ENCODE measurements at regions not wholly inside any gene's neighbourhood (a gene's known extent, or its start where the extent isn't known, plus 50 kb on each side); places are given as distances from the start of the nearest gene placed in this dataset.

DNA sequence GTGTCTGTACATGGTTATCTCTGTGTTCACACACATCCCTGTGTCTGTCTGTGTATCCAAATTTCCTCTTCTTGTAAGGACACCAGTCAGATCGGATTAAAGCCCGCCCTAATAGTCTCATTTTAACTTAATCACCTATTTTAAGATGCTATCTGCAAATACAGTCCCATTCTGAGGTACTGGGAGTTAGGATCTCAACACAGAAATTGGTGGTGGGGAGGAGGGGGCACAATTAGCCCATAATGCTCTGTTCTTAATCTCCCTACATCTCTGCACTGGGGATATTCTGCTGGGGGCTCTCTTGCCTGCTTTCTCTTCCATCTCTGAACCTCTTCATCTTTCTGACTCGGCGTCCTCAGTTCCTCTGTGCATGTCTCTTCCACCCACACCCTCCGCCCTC, 320.7 kb downstream of the CDC5L start:
- Histone ChIP-seq H2AFZ (no peak overlapping the region), H3K79me2 (no peaks in the 10 kb centered on the region), H3K9ac (no peak overlapping the region), H3K4me1 (no peaks in the 10 kb centered on the region), H3K36me3 (ENCODE audit: control insufficient read depth, insufficient read depth, low read length) (no peaks in the 10 kb centered on the region), H3K27ac (no peak overlapping the region), H3K27me3 (ENCODE audit: control insufficient read depth, insufficient read depth, low read length) (no peaks in the 10 kb centered on the region), H3K4me3 (ENCODE audit: low read depth, low read length) (no peak overlapping the region), H3K9me3 (ENCODE audit: control insufficient read depth, low read length) (no peaks in the 10 kb centered on the region), H3K4me2 (ENCODE audit: low read length) (no peak overlapping the region)
- TF ChIP-seq, protein P1, sequence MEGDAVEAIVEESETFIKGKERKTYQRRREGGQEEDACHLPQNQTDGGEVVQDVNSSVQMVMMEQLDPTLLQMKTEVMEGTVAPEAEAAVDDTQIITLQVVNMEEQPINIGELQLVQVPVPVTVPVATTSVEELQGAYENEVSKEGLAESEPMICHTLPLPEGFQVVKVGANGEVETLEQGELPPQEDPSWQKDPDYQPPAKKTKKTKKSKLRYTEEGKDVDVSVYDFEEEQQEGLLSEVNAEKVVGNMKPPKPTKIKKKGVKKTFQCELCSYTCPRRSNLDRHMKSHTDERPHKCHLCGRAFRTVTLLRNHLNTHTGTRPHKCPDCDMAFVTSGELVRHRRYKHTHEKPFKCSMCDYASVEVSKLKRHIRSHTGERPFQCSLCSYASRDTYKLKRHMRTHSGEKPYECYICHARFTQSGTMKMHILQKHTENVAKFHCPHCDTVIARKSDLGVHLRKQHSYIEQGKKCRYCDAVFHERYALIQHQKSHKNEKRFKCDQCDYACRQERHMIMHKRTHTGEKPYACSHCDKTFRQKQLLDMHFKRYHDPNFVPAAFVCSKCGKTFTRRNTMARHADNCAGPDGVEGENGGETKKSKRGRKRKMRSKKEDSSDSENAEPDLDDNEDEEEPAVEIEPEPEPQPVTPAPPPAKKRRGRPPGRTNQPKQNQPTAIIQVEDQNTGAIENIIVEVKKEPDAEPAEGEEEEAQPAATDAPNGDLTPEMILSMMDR (IDR thresholded peaks at IDR 0.05) = no peak

DNA sequence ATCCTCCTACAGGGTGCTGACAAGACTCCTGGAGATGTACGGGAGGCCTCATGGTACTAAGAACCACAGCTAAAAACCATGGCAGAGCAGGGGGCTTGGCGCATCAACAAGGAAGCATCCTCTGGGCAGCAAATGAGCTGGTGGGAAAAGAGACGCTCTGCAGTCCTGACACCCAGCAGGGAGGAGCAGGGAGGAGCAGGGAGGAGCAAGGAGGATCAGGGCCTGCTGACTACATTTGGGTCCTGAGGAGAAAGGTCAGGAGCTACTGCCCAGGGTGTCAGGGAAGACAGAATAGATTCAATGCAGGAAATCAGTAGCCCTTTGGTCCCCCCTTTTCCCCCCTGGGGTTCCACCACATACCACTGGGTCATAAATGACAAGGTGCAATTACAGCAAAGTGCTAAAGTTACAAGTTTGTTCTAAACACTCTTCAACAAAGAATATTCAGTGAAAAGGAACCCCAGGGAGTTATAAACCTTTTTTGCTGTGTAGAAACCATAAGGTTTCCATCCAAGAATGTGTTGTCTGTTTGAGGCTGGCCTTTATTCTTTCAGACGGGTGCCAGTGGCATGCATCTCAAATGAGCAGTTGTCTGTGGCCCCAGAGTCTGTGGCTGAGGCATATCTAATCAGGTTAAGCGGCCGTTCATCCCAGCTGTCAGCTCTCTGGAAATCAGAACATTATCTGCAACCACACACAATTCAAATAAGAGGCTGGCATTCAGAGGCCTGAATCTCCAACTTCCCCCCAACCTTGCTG, 325.0 kb downstream of the CDC5L start:
- no peaks in the 10 kb centered on the region for H3K79me2 ChIP-seq
- no peaks in the 10 kb centered on the region for H3K9me3 ChIP-seq (ENCODE audit: control insufficient read depth, low read length)

DNA sequence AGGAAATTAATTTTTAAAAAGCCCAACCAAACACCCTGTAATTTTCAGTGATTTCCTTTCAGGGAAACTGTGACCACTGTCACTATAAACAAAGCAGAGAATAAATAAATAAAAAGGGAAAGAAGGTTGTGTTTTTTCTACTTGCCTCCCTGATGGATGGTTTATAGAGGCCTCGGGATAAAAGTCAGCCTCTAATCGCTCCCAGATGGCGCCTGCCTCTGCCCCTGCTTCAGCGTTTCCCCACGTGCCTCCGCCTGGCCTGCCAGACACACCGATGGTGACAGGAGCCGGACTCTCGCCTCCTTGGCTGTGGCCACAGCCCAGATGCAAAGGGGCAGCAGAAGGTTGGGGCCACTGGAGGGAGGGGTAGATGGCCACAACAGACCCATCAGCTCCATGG, 327.7 kb downstream of the CDC5L start:
- TF ChIP-seq, protein P1 (IDR thresholded peaks at IDR 0.05) = no peak
- Histone ChIP-seq H3K4me3 (ENCODE audit: low read depth, low read length) (no peak overlapping the region), H3K27ac (no peak overlapping the region), H3K36me3 (ENCODE audit: control insufficient read depth, insufficient read depth, low read length) (no peaks in the 10 kb centered on the region), H3K9ac (no peak overlapping the region), H3K4me1 (no peaks in the 10 kb centered on the region), H3K79me2 (no peaks in the 10 kb centered on the region), H2AFZ (no peak overlapping the region), H3K4me2 (ENCODE audit: low read length) (no peak overlapping the region), H3K27me3 (ENCODE audit: control insufficient read depth, insufficient read depth, low read length) (no peaks in the 10 kb centered on the region), H3K9me3 (ENCODE audit: control insufficient read depth, low read length) (no peaks in the 10 kb centered on the region)

More for the DNA sequence above, 325.0 kb downstream of the CDC5L start:
- no peak overlapping the region for H3K9ac ChIP-seq
- no peaks in the 10 kb centered on the region for H3K4me1 ChIP-seq
- no peaks in the 10 kb centered on the region for H3K27me3 ChIP-seq (ENCODE audit: control insufficient read depth, insufficient read depth, low read length)
- no peak overlapping the region for H2AFZ ChIP-seq
- H3K36me3 ChIP-seq (ENCODE audit: control insufficient read depth, insufficient read depth, low read length) = no peaks in the 10 kb centered on the region
- H3K27ac ChIP-seq = no peak overlapping the region
- H3K4me2 ChIP-seq (ENCODE audit: low read length) = no peak overlapping the region
- no peak overlapping the region for H3K4me3 ChIP-seq (ENCODE audit: low read depth, low read length)
- TF ChIP-seq, protein P1 (IDR thresholded peaks at IDR 0.05) = no peak

DNA sequence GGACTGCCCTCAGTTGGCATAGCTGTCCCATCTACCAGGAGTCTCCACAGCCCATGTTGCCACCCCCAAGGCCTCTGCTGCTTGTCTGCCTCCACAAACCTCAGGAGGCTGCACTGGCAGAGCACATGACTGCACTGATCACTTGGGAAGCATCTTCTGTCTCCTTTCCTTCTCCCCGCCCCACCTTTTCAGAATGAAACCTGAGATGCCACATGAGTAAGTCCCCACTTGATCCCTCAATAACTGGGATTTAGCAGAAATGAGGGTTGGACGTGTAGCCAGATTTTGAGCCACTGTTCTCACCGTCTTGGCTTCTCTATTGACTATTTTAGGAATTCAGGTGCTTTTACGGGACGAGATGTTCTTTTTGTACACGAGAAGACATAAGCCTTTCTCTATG, 328.4 kb downstream of the CDC5L start:
- H3K4me3 ChIP-seq (ENCODE audit: low read depth, low read length) = no peak overlapping the region
- no peaks in the 10 kb centered on the region for H3K27me3 ChIP-seq (ENCODE audit: control insufficient read depth, insufficient read depth, low read length)
- no peak overlapping the region for H2AFZ ChIP-seq
- no peaks in the 10 kb centered on the region for H3K36me3 ChIP-seq (ENCODE audit: control insufficient read depth, insufficient read depth, low read length)
- no peaks in the 10 kb centered on the region for H3K9me3 ChIP-seq (ENCODE audit: control insufficient read depth, low read length)
- H3K9ac ChIP-seq = no peak overlapping the region
- H3K4me2 ChIP-seq (ENCODE audit: low read length) = no peak overlapping the region
- TF ChIP-seq, protein P1 (IDR thresholded peaks at IDR 0.05) = no peak
- H3K79me2 ChIP-seq = no peaks in the 10 kb centered on the region
- no peaks in the 10 kb centered on the region for H3K4me1 ChIP-seq
- no peak overlapping the region for H3K27ac ChIP-seq

DNA sequence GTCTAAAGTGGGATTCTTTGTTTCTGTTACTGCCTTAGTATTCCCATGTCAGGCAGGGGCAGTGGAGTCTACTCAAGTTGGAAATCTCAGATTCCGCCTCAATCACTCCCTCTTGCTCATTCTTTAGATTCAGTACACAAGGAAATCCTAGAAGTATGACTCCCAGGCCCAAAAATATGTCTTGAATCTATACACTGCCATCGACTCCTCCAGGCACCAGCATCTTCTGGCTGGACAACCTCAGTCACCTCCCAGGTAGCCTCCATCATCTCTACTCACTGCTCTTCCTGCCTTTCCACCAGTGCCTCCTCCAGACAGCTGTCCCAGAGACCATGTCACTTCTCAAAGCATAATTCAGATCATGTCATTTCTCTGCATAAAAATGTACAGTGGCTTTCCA, 329.9 kb downstream of the CDC5L start:
- Histone ChIP-seq H3K27me3 (ENCODE audit: control insufficient read depth, insufficient read depth, low read length) (no peaks in the 10 kb centered on the region), H3K9me3 (ENCODE audit: control insufficient read depth, low read length) (no peaks in the 10 kb centered on the region), H3K4me2 (ENCODE audit: low read length) (no peak overlapping the region), H3K4me1 (no peaks in the 10 kb centered on the region), H3K79me2 (no peaks in the 10 kb centered on the region), H3K9ac (no peak overlapping the region), H3K4me3 (ENCODE audit: low read depth, low read length) (no peak overlapping the region), H3K36me3 (ENCODE audit: control insufficient read depth, insufficient read depth, low read length) (no peaks in the 10 kb centered on the region), H3K27ac (no peak overlapping the region), H2AFZ (no peak overlapping the region)
- TF ChIP-seq, protein P1 (IDR thresholded peaks at IDR 0.05) = no peak
